ENCODE measurements at regions not wholly inside any gene's neighbourhood (a gene's known extent, or its start where the extent isn't known, plus 50 kb on each side); places are given as distances from the start of the nearest gene placed in this dataset.

DNA sequence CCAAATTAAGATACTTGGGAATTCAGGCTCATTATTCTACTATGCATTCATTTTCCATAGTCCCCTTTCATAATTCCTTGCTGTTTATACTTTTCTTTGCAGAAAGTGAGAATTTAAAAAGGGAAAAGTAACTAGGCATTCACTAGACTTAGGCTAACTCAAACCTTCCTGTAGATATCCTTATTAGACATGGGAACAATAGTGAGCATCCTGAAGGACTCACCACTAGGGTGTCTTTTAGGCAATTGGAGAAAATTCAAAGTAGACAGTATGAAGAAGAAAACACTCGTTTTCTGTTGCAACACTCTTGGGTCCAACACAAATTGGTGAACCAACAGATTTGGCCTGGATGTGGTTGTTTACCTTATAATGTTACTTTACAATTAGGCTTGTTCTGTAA is 213.2 kb upstream of the GRIN3A start:
- Histone ChIP-seq H3K36me3 (no peaks in the 10 kb centered on the region), H3K27ac (no peak overlapping the region), H3K9me3 (ENCODE audit: low read depth) (no peaks in the 10 kb centered on the region), H3F3A (ENCODE audit: low read depth) (no peaks in the 10 kb centered on the region), H3K79me2 (ENCODE audit: low read depth) (no peaks in the 10 kb centered on the region), H3K27me3 (no peaks in the 10 kb centered on the region), H3K4me1 (no peaks in the 10 kb centered on the region), H4K20me1 (ENCODE audit: low read depth) (no peaks in the 10 kb centered on the region), H3K4me3 (no peak overlapping the region), H3K4me2 (no peak overlapping the region), H2AFZ (replicated peaks) (no peak overlapping the region), H3K9ac (no peak overlapping the region)
- no peaks in the 10 kb centered on the region for H3K36me3 Mint-ChIP-seq
- no peak overlapping the region for H3K27ac Mint-ChIP-seq
- H3K4me3 Mint-ChIP-seq = no peak overlapping the region
- peaks cover 4% of the 10 kb centered on the region for H3K9me3 Mint-ChIP-seq
- TF ChIP-seq EZH2 (IDR thresholded peaks at IDR 0.05) (no peak), EZH2phosphoT487 (IDR thresholded peaks at IDR 0.05) (no peak)
- TF ChIP-seq, protein P1, sequence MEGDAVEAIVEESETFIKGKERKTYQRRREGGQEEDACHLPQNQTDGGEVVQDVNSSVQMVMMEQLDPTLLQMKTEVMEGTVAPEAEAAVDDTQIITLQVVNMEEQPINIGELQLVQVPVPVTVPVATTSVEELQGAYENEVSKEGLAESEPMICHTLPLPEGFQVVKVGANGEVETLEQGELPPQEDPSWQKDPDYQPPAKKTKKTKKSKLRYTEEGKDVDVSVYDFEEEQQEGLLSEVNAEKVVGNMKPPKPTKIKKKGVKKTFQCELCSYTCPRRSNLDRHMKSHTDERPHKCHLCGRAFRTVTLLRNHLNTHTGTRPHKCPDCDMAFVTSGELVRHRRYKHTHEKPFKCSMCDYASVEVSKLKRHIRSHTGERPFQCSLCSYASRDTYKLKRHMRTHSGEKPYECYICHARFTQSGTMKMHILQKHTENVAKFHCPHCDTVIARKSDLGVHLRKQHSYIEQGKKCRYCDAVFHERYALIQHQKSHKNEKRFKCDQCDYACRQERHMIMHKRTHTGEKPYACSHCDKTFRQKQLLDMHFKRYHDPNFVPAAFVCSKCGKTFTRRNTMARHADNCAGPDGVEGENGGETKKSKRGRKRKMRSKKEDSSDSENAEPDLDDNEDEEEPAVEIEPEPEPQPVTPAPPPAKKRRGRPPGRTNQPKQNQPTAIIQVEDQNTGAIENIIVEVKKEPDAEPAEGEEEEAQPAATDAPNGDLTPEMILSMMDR (IDR thresholded peaks at IDR 0.05) = no peak
- no peak for DNase-seq (ENCODE audit: low spot score)
- peaks cover 3% of the 10 kb centered on the region for H3K27me3 Mint-ChIP-seq (ENCODE audit: insufficient read depth, low read depth)
- no peaks in the 10 kb centered on the region for H3K4me1 Mint-ChIP-seq

DNA sequence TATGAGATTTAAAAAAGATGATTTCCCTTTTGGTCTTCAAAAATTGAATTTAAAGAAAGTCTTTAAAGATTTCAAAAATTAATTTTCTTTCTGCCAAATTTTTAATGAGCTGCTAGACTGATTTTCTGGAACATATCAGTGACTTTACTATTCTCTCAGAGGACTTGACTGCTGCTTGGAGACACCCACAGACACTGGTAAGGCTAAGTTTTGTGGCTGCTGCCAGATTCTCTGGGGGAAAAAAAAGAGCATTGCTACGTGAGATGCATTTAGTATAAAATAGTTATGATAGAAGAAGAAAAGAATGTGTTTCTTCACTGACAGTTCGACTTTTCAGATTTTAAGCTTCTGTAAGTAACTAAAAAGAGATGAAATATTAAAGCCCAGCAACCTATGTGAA is 193.3 kb upstream of the GRIN3A start:
- H3K27me3 ChIP-seq = no peaks in the 10 kb centered on the region
- Mint-ChIP-seq H3K4me1 (no peaks in the 10 kb centered on the region), H3K9me3 (no peaks in the 10 kb centered on the region), H3K27me3 (ENCODE audit: insufficient read depth, low read depth) (no peaks in the 10 kb centered on the region), H3K4me3 (no peak overlapping the region), H3K27ac (no peak overlapping the region), H3K36me3 (no peaks in the 10 kb centered on the region)
- TF ChIP-seq EZH2 (IDR thresholded peaks at IDR 0.05) (no peak), EZH2phosphoT487 (IDR thresholded peaks at IDR 0.05) (no peak)
- TF ChIP-seq, protein P1 (IDR thresholded peaks at IDR 0.05) = no peak
- H3K36me3 ChIP-seq = no peaks in the 10 kb centered on the region
- no peaks in the 10 kb centered on the region for H3F3A ChIP-seq (ENCODE audit: low read depth)
- H3K4me2 ChIP-seq = no peak overlapping the region
- no peak overlapping the region for H3K9ac ChIP-seq
- no peak overlapping the region for H2AFZ ChIP-seq (replicated peaks)
- no peak for DNase-seq (ENCODE audit: low spot score)
- no peak overlapping the region for H3K27ac ChIP-seq
- H4K20me1 ChIP-seq (ENCODE audit: low read depth) = no peaks in the 10 kb centered on the region
- H3K4me3 ChIP-seq = no peak overlapping the region
- H3K9me3 ChIP-seq (ENCODE audit: low read depth) = no peaks in the 10 kb centered on the region
- H3K4me1 ChIP-seq = no peaks in the 10 kb centered on the region
- H3K79me2 ChIP-seq (ENCODE audit: low read depth) = no peaks in the 10 kb centered on the region

DNA sequence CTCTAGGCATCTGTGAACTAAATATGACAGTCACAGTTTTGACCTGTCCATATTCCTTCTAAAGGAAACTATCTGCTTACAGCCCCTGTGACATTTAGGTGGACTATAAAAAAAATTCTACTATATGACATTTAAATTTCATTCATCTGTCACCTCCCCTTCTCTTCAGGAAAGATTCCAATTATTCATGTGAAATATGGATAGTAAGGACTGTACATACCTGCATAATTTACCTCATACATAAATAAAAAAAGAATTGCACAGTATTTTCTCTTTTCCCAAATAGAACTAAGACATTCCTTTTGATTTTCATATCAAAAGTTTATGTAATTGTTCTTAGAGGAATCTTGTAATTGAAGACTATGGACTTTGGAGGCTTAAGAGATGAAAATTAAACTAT is 192.3 kb upstream of the GRIN3A start:
- H3K4me1 Mint-ChIP-seq = no peaks in the 10 kb centered on the region
- no peaks in the 10 kb centered on the region for H3K36me3 Mint-ChIP-seq

More for the DNA sequence above, 192.3 kb upstream of the GRIN3A start:
- Histone ChIP-seq H3K27ac (no peak overlapping the region), H3K4me1 (no peaks in the 10 kb centered on the region), H3K36me3 (no peaks in the 10 kb centered on the region), H3K9me3 (ENCODE audit: low read depth) (no peaks in the 10 kb centered on the region), H4K20me1 (ENCODE audit: low read depth) (no peaks in the 10 kb centered on the region), H3K4me2 (no peak overlapping the region), H3K9ac (no peak overlapping the region), H3K27me3 (no peaks in the 10 kb centered on the region), H3K79me2 (ENCODE audit: low read depth) (no peaks in the 10 kb centered on the region), H3F3A (ENCODE audit: low read depth) (no peaks in the 10 kb centered on the region), H2AFZ (replicated peaks) (no peak overlapping the region), H3K4me3 (no peak overlapping the region)
- Mint-ChIP-seq H3K27me3 (ENCODE audit: insufficient read depth, low read depth) (no peaks in the 10 kb centered on the region), H3K9me3 (no peaks in the 10 kb centered on the region), H3K4me3 (no peak overlapping the region), H3K27ac (no peak overlapping the region)
- TF ChIP-seq, protein P1 (IDR thresholded peaks at IDR 0.05) = no peak
- TF ChIP-seq EZH2 (IDR thresholded peaks at IDR 0.05) (no peak), EZH2phosphoT487 (IDR thresholded peaks at IDR 0.05) (no peak)
- DNase-seq (ENCODE audit: low spot score) = no peak

Data from neural progenitor cell (in vitro differentiated cells).